ENCODE measurements at regions not wholly inside any gene's neighbourhood (a gene's known extent, or its start where the extent isn't known, plus 50 kb on each side); places are given as distances from the start of the nearest gene placed in this dataset.

- no peak overlapping the region for H3K27ac ChIP-seq (ENCODE audit: control insufficient read depth, insufficient read depth, low read length)
- dilution Hi-C loops (cut with MboI; ENCODE audit: extremely low pct_ligation_motif_present, low sequenced_read_pairs), result no loop called here
- H3K4me2 ChIP-seq (ENCODE audit: control insufficient read depth, extremely low read depth, insufficient read depth, low read depth, low read length), result no peak overlapping the region
- H3K36me3 ChIP-seq (ENCODE audit: control insufficient read depth in 2 of 2, extremely low read depth in 1 of 2, insufficient read depth in 2 of 2, low read length in 2 of 2), result no peaks in the 10 kb centered on the region
- H3K79me2 ChIP-seq (ENCODE audit: control insufficient read depth, insufficient read depth, low read length), result no peaks in the 10 kb centered on the region
- FAIRE-seq (no peak), DNase-seq (ENCODE audit: low read depth, low spot score) (no peak)
- no peaks in the 10 kb centered on the region for H3K27me3 ChIP-seq (ENCODE audit: control insufficient read depth, extremely low read depth, insufficient read depth, low read length)
- no peaks in the 10 kb centered on the region for H3K9me1 ChIP-seq (ENCODE audit: control insufficient read depth, extremely low read depth, insufficient read depth, low read length)
- no peaks in the 10 kb centered on the region for H4K20me1 ChIP-seq (ENCODE audit: control insufficient read depth, extremely low read depth, insufficient read depth, low read length)
- H2AFZ ChIP-seq (ENCODE audit: control insufficient read depth, low read length), result no peak overlapping the region
- TF ChIP-seq EZH2 (IDR thresholded peaks at IDR 0.05; ENCODE audit: low read length) (no peak), CTCF (optimal IDR thresholded peaks at IDR 0.05 in 1 of 3, IDR thresholded peaks at IDR 0.05 in 1 of 3, conservative IDR thresholded peaks at IDR 0.05 in 1 of 3; ENCODE audit: extremely low read depth in 1 of 3, insufficient read depth in 2 of 3, low read length in 3 of 3) (no peak)
- H3K9ac ChIP-seq (ENCODE audit: control insufficient read depth, extremely low read depth, insufficient read depth, low read length), result no peak overlapping the region
- H3K9me3 ChIP-seq (ENCODE audit: control insufficient read depth, low read depth, low read length), result no peaks in the 10 kb centered on the region
- no peaks in the 10 kb centered on the region for H3K4me1 ChIP-seq (ENCODE audit: control insufficient read depth, extremely low read depth, insufficient read depth, low read length)
- no peak overlapping the region for H3K4me3 ChIP-seq (ENCODE audit: control insufficient read depth in 2 of 3, extremely low read depth in 1 of 3, insufficient read depth in 2 of 3, low read depth in 1 of 3, low read length in 3 of 3)
These were observed 104.4 kb upstream of the RBMS3 start for GRCh38 chr3:29176501-29176900.

DNA sequence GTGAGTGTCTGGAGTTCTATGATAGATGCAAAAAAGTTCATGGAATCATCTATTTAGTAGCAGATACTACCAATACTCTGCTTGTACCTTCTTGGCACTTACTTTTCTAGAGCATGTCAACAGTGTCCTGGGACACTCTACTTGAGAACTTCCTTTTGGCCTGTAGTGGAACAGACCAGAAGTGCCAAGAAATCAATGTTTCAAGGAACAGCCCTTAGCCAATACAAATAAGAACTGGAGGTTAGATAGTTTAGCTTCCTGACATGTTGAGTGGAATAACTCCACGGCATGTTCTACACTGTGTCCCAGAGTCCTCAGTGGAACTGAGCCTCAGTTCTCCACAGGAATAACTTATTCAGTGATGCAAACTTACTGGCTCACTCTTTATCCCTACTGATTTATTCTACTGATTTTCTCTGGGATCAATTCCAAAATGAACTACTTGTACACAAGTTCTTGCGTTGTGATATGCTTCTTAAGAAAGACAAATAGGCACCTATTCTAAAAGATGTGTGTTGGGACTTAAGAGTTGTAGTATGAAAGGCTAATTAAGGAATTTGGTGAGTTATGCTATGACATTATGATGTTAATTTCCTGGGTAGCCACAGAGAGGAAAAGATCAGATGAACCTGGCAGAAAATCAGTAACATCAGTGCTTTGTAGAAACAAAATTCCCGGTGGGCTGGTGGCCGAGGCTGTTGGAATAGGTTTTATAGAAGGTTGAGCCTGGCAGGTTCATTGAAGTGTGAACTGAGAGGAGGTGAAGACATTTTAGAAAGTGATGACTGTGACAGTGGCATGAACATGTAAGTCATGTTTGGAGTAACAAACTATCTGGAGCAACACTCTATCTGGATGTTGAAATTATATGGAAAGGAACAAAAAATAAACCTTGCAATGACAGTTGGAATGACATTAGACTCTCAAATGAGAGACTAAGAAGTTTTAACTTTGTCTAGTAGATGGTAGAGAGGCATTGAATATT lies 101.8 kb upstream of the RBMS3 start:
- no peak overlapping the region for H2AFZ ChIP-seq (ENCODE audit: control insufficient read depth, low read length)
- H3K27me3 ChIP-seq (ENCODE audit: control insufficient read depth, extremely low read depth, insufficient read depth, low read length), result no peaks in the 10 kb centered on the region
- H3K9ac ChIP-seq (ENCODE audit: control insufficient read depth, extremely low read depth, insufficient read depth, low read length), result no peak overlapping the region
- H3K79me2 ChIP-seq (ENCODE audit: control insufficient read depth, insufficient read depth, low read length), result no peaks in the 10 kb centered on the region
- H3K9me3 ChIP-seq (ENCODE audit: control insufficient read depth, low read depth, low read length), result no peaks in the 10 kb centered on the region
- H3K4me3 ChIP-seq (ENCODE audit: control insufficient read depth in 2 of 3, extremely low read depth in 1 of 3, insufficient read depth in 2 of 3, low read depth in 1 of 3, low read length in 3 of 3), result no peak overlapping the region
- dilution Hi-C loops (cut with MboI; ENCODE audit: extremely low pct_ligation_motif_present, low sequenced_read_pairs), result no loop called here
- no peak for TF ChIP-seq CTCF (optimal IDR thresholded peaks at IDR 0.05 in 1 of 3, IDR thresholded peaks at IDR 0.05 in 1 of 3, conservative IDR thresholded peaks at IDR 0.05 in 1 of 3; ENCODE audit: extremely low read depth in 1 of 3, insufficient read depth in 2 of 3, low read length in 3 of 3)
- no peak for TF ChIP-seq EZH2 (IDR thresholded peaks at IDR 0.05; ENCODE audit: low read length)
- no peaks in the 10 kb centered on the region for H3K4me1 ChIP-seq (ENCODE audit: control insufficient read depth, extremely low read depth, insufficient read depth, low read length)
- H3K4me2 ChIP-seq (ENCODE audit: control insufficient read depth, extremely low read depth, insufficient read depth, low read depth, low read length), result no peak overlapping the region
- no peaks in the 10 kb centered on the region for H3K9me1 ChIP-seq (ENCODE audit: control insufficient read depth, extremely low read depth, insufficient read depth, low read length)
- peak; percentile 9 for FAIRE-seq
- H3K27ac ChIP-seq (ENCODE audit: control insufficient read depth, insufficient read depth, low read length), result no peak overlapping the region
- no peaks in the 10 kb centered on the region for H4K20me1 ChIP-seq (ENCODE audit: control insufficient read depth, extremely low read depth, insufficient read depth, low read length)
- no peak for DNase-seq (ENCODE audit: low read depth, low spot score)
- H3K36me3 ChIP-seq (ENCODE audit: control insufficient read depth in 2 of 2, extremely low read depth in 1 of 2, insufficient read depth in 2 of 2, low read length in 2 of 2), result no peaks in the 10 kb centered on the region

All from keratinocyte (primary cell).